Panc1 (cell line): ENCODE measurements at regions not wholly inside any gene's neighbourhood (a gene's known extent, or its start where the extent isn't known, plus 50 kb on each side); places are given as distances from the start of the nearest gene placed in this dataset.

Source experiments
- ATAC-seq: fragments of 200-7000 bp; cut with Tn5 transposase; 2 replicates; pipeline ENCODE4 v1.9.1; 2020; ENCODE audit warnings: mild to moderate bottlenecking, moderate library complexity
- BruUV-seq: library from RNA; stranded (reverse); fragments of 400-500 nt; replicated peaks from 2 replicates; lab custom pipeline; 2021; lab: Mats Ljungman, UMichigan
- CTCF ChIA-PET: fragments of 300-600 bp; sonication (Branson Sonifier 250); formaldehyde crosslinking; loops from one replicate; lab custom pipeline; 2022; ENCODE audit warnings: antibody characterized with exemption; lab: Charles Lee
- POLR2A ChIA-PET: fragments of 300-600 bp; sonication (Branson Sonifier 250); formaldehyde crosslinking; loops from one replicate; lab custom pipeline; 2022; ENCODE audit warnings: antibody characterized with exemption; lab: Charles Lee
- DNase-seq: peaks from one replicate; pipeline ENCODE4 v3.0.0-alpha.2; 2010; ENCODE audit warnings: low read depth, low spot score
- H3K27ac ChIP-seq: 2 replicates; pipeline ENCODE4 v1.5.1; 2011; ENCODE audit warnings: mild to moderate bottlenecking, low read length, inconsistent platforms
- H3K27me3 ChIP-seq: fragments of 200-500 bp; sonication (Bioruptor generic); 2 replicates; pipeline ENCODE4 v1.6.0; 2014; ENCODE audit warnings: low read length, inconsistent platforms; ENCODE audit not compliant: control insufficient read depth, insufficient read depth
- H3K36me3 ChIP-seq: fragments of 200-500 bp; sonication (Bioruptor generic); 2 replicates; pipeline ENCODE4 v1.5.1; 2014; ENCODE audit warnings: inconsistent platforms, mild to moderate bottlenecking, low read length, moderate library complexity; ENCODE audit not compliant: control insufficient read depth, insufficient read depth
- H3K4me1 ChIP-seq: 2 replicates; pipeline ENCODE4 v1.5.1; 2011; ENCODE audit warnings: inconsistent platforms, mild to moderate bottlenecking, low read length, moderate library complexity; ENCODE audit not compliant: control insufficient read depth, insufficient read depth
- H3K4me3 ChIP-seq, 2 experiments: 2 replicates each; pipeline ENCODE4 v1.5.1; 2011 to 2012; ENCODE audit warnings: low read depth in 2 of 2, low read length in 2 of 2, mild to moderate bottlenecking in 2 of 2, inconsistent platforms in 1 of 2, moderate library complexity in 1 of 2
- H3K9me3 ChIP-seq: fragments of 200-500 bp; sonication (Bioruptor generic); 2 replicates; pipeline ENCODE4 v1.5.1; 2014; ENCODE audit warnings: low read depth, mild to moderate bottlenecking, inconsistent platforms, low read length, moderate library complexity; ENCODE audit not compliant: control insufficient read depth, insufficient read depth
- CTCF ChIP-seq: fragments of 450-650 bp; IDR thresholded peaks from 2 replicates; pipeline ENCODE4 v1.5.1; 2017; ENCODE audit warnings: mild to moderate bottlenecking
- POLR2AphosphoS5 ChIP-seq: IDR thresholded peaks from 2 replicates; pipeline ENCODE4 v1.6.1; 2012; ENCODE audit warnings: mild to moderate bottlenecking, low read depth, low read length, moderate library complexity
- REST ChIP-seq, 2 experiments: IDR thresholded peaks; 2 replicates each; pipeline ENCODE4 v1.6.1; 2011 to 2012; ENCODE audit warnings: low read depth in 2 of 2, control low read depth in 1 of 2, low read length in 1 of 2, mild to moderate bottlenecking in 1 of 2, moderate library complexity in 1 of 2; ENCODE audit not compliant: insufficient read depth in 1 of 2
- SIN3A ChIP-seq: IDR thresholded peaks from 2 replicates; pipeline ENCODE4 v1.6.1; 2012; ENCODE audit warnings: low read depth, mild to moderate bottlenecking, low read length, moderate library complexity, borderline replicate concordance; ENCODE audit not compliant: insufficient read depth
- TCF7L2 ChIP-seq: IDR thresholded peaks from 2 replicates; pipeline ENCODE4 v1.6.1; 2011; ENCODE audit warnings: mild to moderate bottlenecking, low read depth, low read length, inconsistent platforms
- in situ Hi-C: cut with HindIII; loops from 2 replicates; pipeline ENCODE4 v1.10.0; 2016; ENCODE audit warnings: low sequenced_read_pairs, low pct_unique_long_range_greater_than_20kb
- intact Hi-C: fragments of 100-400 bp; cut with micrococcal nuclease; formaldehyde crosslinking; loops from one replicate; pipeline ENCODE4 v1.10.0; 2022; ENCODE audit not compliant: unreplicated experiment

GRCh38 chr12:61780435-61780834 lies 479.8 kb upstream of the USP15 start:
- in situ Hi-C loops (no loop called here), intact Hi-C loops (no loop called here)
- ChIA-PET POLR2A (no interaction called here), CTCF (no interaction called here)
- H3K27me3 ChIP-seq, result no peaks in the 10 kb centered on the region
- no peak for ATAC-seq
- no peak for DNase-seq
- H3K36me3 ChIP-seq, result no peaks in the 10 kb centered on the region
- H3K27ac ChIP-seq, result no peak overlapping the region
- BruUV-seq, result no TSS peak
- H3K4me3 ChIP-seq, result no peak overlapping the region
- H3K9me3 ChIP-seq, result no peaks in the 10 kb centered on the region
- no peaks in the 10 kb centered on the region for H3K4me1 ChIP-seq
- TF ChIP-seq CTCF, result no peak
- no peak for TF ChIP-seq POLR2AphosphoS5
- no peak for TF ChIP-seq SIN3A
- no peak for TF ChIP-seq TCF7L2
- no peak for TF ChIP-seq REST (IDR thresholded peaks at IDR 0.05; ENCODE audit: insufficient read depth in 1 of 2, low read depth in 2 of 2, low read length in 1 of 2)

DNA sequence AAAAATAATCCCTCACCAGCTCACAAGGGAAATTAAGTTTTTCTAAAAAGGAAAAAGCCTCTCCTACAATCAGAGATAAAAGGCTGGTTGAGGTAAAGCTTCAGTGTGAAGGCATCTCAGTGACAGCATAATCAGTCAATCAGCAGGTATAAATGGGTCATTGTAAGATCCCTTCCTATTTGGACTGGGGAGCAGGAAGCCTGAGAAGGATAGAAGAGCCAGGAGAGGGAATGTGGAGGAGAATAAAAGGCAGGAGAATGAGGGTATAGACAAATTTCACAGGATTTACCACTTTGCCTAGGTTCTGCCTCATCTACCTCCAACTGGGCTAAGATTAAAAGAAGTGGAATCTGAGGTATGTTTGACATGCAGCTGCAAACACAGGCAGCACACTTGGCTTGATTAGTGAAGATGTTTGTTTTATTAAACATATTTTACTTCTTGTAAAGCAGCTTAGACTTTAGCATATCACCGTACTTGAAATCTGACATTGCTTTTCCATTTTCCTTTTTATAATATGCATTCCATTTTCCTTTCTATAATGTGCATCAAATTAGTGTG lies 479.1 kb upstream of the USP15 start:
- TF ChIP-seq CTCF, result no peak
- TF ChIP-seq REST (IDR thresholded peaks at IDR 0.05; ENCODE audit: insufficient read depth in 1 of 2, low read depth in 2 of 2, low read length in 1 of 2), result no peak
- TF ChIP-seq POLR2AphosphoS5, result no peak
- no peak for TF ChIP-seq SIN3A
- no peak for TF ChIP-seq TCF7L2
- DNase-seq (no peak), ATAC-seq (no peak)
- H3K27me3 ChIP-seq, result no peaks in the 10 kb centered on the region
- intact Hi-C loops (no loop called here), in situ Hi-C loops (no loop called here)
- H3K4me1 ChIP-seq, result no peaks in the 10 kb centered on the region
- no peaks in the 10 kb centered on the region for H3K36me3 ChIP-seq
- CTCF ChIA-PET, result no interaction called here
- H3K27ac ChIP-seq, result no peak overlapping the region
- H3K4me3 ChIP-seq, result no peak overlapping the region
- no TSS peak for BruUV-seq
- H3K9me3 ChIP-seq, result no peaks in the 10 kb centered on the region
- POLR2A ChIA-PET, result no interaction called here
